Amygdala (tissue), 56 donors: ENCODE measurements at regions not wholly inside any gene's neighbourhood (a gene's known extent, or its start where the extent isn't known, plus 50 kb on each side); places are given as distances from the start of the nearest gene placed in this dataset.
"Not testable (repeated sequence)": the region's sequence is repeated elsewhere in the genome, so short reads cannot be mapped to it uniquely, and the experiment has no call there.

Experiments used
- DNase-seq, 56 donors: peaks; one replicate each; lab custom pipeline; 2025; lab: John Stamatoyannopoulos, UW

- DNase-seq, result no peak
Observed at GRCh38 chr11:89545691-89546090, 54.5 kb upstream of the NOX4 start.

- not testable (repeated sequence) for DNase-seq
Observed at GRCh38 chr11:89555781-89556180, 64.6 kb upstream of the NOX4 start.

GRCh38 chr11:89556731-89557707 is 65.8 kb upstream of the NOX4 start:
- DNase-seq, result not testable (repeated sequence)

- DNase-seq, result not testable (repeated sequence)
Observed at GRCh38 chr11:89560598-89560997, 69.4 kb upstream of the NOX4 start.

- not testable (repeated sequence) for DNase-seq
Observed at GRCh38 chr11:89562731-89563130, 71.6 kb upstream of the NOX4 start.

- no peak for DNase-seq
Observed at GRCh38 chr11:89566972-89567371, 75.8 kb upstream of the NOX4 start.

GRCh38 chr11:89569387-89569786 is 78.2 kb upstream of the NOX4 start:
- DNase-seq, result not testable (repeated sequence)

- not testable (repeated sequence) for DNase-seq
Observed at GRCh38 chr11:89571706-89572105, 80.5 kb upstream of the NOX4 start.

- DNase-seq, result not testable (repeated sequence)
Observed at GRCh38 chr11:89575846-89576245, 84.7 kb upstream of the NOX4 start.

GRCh38 chr11:89577428-89577827 is 86.3 kb upstream of the NOX4 start:
- not testable (repeated sequence) for DNase-seq

- DNase-seq, result no peak
Observed at GRCh38 chr11:89583580-89583979, 92.4 kb upstream of the NOX4 start.

GRCh38 chr11:89585046-89585445 is 93.9 kb upstream of the NOX4 start:
- not testable (repeated sequence) for DNase-seq

- DNase-seq, result not testable (repeated sequence)
Observed at GRCh38 chr11:89585471-89585870, 94.3 kb upstream of the NOX4 start.

GRCh38 chr11:89589413-89589812 is 98.2 kb upstream of the NOX4 start:
- not testable (repeated sequence) for DNase-seq

- DNase-seq, result not testable (repeated sequence)
Observed at GRCh38 chr11:89590008-89590632, 98.9 kb upstream of the NOX4 start.

- not testable (repeated sequence) for DNase-seq
Observed at GRCh38 chr11:89601263-89601662, 108.8 kb upstream of the TRIM77 start.

GRCh38 chr11:89604281-89604680 is 105.8 kb upstream of the TRIM77 start:
- DNase-seq, result no peak

- DNase-seq, result not testable (repeated sequence)
Observed at GRCh38 chr11:89606845-89607244, 103.3 kb upstream of the TRIM77 start.

- not testable (repeated sequence) for DNase-seq
Observed at GRCh38 chr11:89607497-89607896, 102.6 kb upstream of the TRIM77 start.

- DNase-seq, result no peak
Observed at GRCh38 chr11:89608234-89608966, 101.7 kb upstream of the TRIM77 start.

- DNase-seq, result no peak
Observed at GRCh38 chr11:89612096-89612495, 98.0 kb upstream of the TRIM77 start.
